Adrenal gland (tissue), 5 donors: ENCODE measurements at regions not wholly inside any gene's neighbourhood (a gene's known extent, or its start where the extent isn't known, plus 50 kb on each side); places are given as distances from the start of the nearest gene placed in this dataset.

Source experiments
- CTCF ChIP-seq, 6 experiments: fragments of 450-650 bp in 4 of 6; fragments of 200-600 bp in 2 of 6; sonication (generic) in 1 of 6; IDR thresholded peaks; 1 replicate in 5 of 6; 2 replicates in 1 of 6; pipeline versions ENCODE4 v1.5.1 to v1.8.0; 2016 to 2021; ENCODE audit warnings: antibody characterized with exemption in 6 of 6, mild to moderate bottlenecking in 2 of 6, moderate library complexity in 1 of 6
- POLR2A ChIP-seq, 2 donors: fragments of 450-650 bp; IDR thresholded peaks; one replicate each; pipeline ENCODE4 v1.6.1; 2017; ENCODE audit warnings: antibody characterized with exemption in 2 of 2, mild to moderate bottlenecking in 2 of 2, moderate library complexity in 1 of 2
- donor health status: DM: no; HTN: no; CAD: no.

DNA sequence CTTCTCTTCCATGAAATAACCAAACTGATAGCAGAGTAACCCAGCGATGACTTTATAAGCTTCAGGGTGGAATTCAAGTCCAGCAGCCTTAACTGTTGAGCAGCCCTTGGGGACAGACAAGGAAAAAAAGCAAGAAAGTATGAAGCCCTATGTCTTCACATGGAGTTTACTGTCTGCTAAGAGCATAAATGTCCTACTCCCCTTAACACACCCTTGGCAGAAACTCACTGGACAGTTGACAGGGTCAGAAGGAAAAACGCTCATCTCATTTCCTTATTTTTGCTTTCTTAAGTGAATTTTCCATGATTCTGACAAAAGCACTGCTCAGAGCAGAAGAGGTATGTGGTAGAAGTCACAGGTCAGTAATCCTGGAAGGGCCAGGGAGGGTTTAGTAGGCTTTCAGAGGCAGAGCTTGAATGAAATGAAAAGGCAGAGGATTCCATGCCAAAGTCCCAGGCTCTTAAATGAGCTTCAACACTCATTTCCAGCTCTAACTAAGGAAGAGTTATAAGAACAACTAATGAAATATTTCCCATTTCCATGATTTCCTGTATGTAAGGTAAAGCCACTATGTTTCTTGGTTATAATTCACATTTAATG, 683.3 kb upstream of the KLHL29 start:
- no peak for TF ChIP-seq POLR2A (IDR thresholded peaks at IDR 0.05)
- TF ChIP-seq CTCF (IDR thresholded peaks at IDR 0.05): no peak
